Neural progenitor cell (in vitro differentiated cells): ENCODE measurements at regions not wholly inside any gene's neighbourhood (a gene's known extent, or its start where the extent isn't known, plus 50 kb on each side); places are given as distances from the start of the nearest gene placed in this dataset.

Source experiments
- CTCF ChIP-seq: fragments of 200-600 bp; sonication (generic); IDR thresholded peaks from 2 replicates; pipeline ENCODE4 v1.5.1; 2017; ENCODE audit warnings: antibody characterized with exemption, mild to moderate bottlenecking
- EZH2 ChIP-seq: fragments of 200-600 bp; sonication (generic); IDR thresholded peaks from 2 replicates; pipeline ENCODE4 v1.6.1; 2017; ENCODE audit warnings: antibody characterized with exemption, mild to moderate bottlenecking, moderate library complexity
- EZH2phosphoT487 ChIP-seq: fragments of 200-600 bp; sonication (generic); IDR thresholded peaks from 2 replicates; pipeline ENCODE4 v1.6.1; 2017; ENCODE audit warnings: antibody characterized with exemption

GRCh38 chr7:118575393-118575948, 351.0 kb downstream of the ANKRD7 start:
- no peak for TF ChIP-seq CTCF
- TF ChIP-seq EZH2, result no peak
- TF ChIP-seq EZH2phosphoT487, result no peak
